ENCODE measurements at regions not wholly inside any gene's neighbourhood (a gene's known extent, or its start where the extent isn't known, plus 50 kb on each side); places are given as distances from the start of the nearest gene placed in this dataset.

DNA sequence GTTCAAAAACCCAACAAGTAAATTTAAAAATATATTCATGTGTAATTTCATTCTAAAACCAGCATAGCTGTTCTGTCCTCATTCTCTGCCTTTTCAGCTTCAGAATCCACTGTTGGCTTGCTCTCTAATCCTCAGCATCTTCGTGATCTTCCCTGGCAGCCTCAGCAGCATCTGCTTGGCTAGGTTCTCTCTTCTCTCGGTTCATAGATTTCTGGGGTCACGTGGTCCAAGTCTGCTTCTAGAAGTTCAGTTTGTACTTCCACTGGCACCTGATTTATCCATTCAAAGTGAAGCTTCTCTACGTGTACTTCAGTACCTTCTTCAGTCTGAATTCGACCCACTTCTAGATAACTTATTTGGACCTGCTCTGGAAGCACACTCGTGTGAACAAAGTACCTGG is 245.7 kb downstream of the EPM2A start:
- TF ChIP-seq, protein P1, sequence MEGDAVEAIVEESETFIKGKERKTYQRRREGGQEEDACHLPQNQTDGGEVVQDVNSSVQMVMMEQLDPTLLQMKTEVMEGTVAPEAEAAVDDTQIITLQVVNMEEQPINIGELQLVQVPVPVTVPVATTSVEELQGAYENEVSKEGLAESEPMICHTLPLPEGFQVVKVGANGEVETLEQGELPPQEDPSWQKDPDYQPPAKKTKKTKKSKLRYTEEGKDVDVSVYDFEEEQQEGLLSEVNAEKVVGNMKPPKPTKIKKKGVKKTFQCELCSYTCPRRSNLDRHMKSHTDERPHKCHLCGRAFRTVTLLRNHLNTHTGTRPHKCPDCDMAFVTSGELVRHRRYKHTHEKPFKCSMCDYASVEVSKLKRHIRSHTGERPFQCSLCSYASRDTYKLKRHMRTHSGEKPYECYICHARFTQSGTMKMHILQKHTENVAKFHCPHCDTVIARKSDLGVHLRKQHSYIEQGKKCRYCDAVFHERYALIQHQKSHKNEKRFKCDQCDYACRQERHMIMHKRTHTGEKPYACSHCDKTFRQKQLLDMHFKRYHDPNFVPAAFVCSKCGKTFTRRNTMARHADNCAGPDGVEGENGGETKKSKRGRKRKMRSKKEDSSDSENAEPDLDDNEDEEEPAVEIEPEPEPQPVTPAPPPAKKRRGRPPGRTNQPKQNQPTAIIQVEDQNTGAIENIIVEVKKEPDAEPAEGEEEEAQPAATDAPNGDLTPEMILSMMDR (IDR thresholded peaks at IDR 0.05; ENCODE audit: low read depth, low read length, missing input control) = no peak
- TF ChIP-seq, protein P2, sequence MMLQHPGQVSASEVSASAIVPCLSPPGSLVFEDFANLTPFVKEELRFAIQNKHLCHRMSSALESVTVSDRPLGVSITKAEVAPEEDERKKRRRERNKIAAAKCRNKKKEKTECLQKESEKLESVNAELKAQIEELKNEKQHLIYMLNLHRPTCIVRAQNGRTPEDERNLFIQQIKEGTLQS (IDR thresholded peaks at IDR 0.05) = no peak
- TF ChIP-seq TAF1 (conservative IDR thresholded peaks at IDR 0.05) (no peak), RAD21 (IDR thresholded peaks at IDR 0.05) (no peak), EGR1 (IDR thresholded peaks at IDR 0.05; ENCODE audit: low read depth in 2 of 2) (no peak), HNF4G (IDR thresholded peaks at IDR 0.05) (no peak), YY1 (IDR thresholded peaks at IDR 0.05) (no peak), SP1 (IDR thresholded peaks at IDR 0.05) (no peak)
- TF ChIP-seq, protein P3, sequence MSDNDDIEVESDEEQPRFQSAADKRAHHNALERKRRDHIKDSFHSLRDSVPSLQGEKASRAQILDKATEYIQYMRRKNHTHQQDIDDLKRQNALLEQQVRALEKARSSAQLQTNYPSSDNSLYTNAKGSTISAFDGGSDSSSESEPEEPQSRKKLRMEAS (IDR thresholded peaks at IDR 0.05) = no peak

Data from liver (tissue), 3 donors.